Stimulated activated CD8-positive, alpha-beta memory T cell treated with anti-CD3 and anti-CD28 coated beads, Interleukin-7, amount 100 ng/mL, for 1 hour (primary cell): ENCODE measurements at regions not wholly inside any gene's neighbourhood (a gene's known extent, or its start where the extent isn't known, plus 50 kb on each side); places are given as distances from the start of the nearest gene placed in this dataset.

Experiments used
- DNase-seq, 2 donors: peaks; one replicate each; pipeline ENCODE4 v3.0.0-alpha.2; 2020; ENCODE audit warnings: low read depth in 2 of 2

DNA sequence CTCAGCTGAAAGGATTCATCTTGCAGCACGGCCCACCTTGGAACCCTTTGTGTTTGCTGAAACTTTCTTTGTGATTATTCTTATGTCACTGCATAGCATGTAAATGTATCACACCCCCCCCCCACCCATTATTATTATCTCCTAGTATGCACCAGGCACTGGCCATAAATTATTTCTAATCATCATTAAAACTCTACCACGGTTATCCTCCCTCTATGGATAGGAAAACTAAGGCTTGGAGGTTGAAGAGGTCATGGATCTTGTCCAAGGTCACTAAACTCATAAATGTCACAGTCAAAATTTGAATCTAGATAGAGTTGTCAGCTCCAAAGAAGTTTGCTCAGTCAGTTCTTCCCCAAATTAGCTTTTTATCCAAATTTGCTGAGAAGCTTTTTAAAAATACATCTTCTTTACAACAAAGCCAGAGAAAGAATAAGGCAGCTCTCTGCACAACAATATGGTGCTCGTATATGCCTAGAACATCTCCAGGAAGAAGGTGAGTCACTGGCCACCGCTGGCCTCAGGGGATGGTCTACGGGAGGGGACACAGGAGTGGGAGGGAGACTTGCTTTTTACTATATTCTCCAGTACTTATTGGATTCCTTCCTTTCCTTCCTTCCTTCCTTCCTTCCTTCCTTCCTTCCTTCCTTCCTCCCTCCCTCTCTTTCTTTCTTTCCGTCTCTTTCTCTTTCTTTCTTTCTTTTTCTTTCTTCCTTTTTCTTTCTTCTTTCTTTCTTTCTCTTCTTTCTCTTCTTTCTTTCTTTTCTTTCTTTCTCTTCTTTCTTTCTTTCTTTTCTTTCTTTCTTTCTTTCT is 134.5 kb downstream of the VEGFA start:
- no peak for DNase-seq

GRCh38 chr6:43903739-43904290 is 133.8 kb downstream of the VEGFA start:
- DNase-seq: no peak

DNA sequence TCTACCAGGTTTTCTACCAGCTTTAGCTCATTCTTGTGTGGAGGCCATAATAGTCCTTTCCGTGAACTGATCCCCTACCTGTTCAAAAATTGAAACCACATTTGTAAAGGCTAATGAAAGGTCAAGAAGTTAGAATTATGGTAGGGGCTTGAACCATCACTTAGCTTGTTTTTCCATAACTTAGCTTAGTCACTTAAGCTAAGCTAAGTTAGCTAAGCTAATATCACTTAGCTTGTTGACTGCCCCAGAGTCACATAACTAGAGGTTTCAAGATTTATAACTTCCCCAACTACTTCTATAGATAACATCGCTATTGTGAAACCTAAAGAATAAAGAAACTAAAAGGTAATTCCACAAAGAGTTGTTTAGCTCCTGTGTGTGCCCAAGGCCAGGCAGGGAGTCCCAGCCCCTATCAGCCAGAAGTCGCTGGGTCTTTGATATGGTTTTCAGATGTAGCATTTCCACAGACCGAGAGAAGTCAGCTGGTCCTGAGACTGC is 131.8 kb downstream of the VEGFA start:
- DNase-seq: no peak

- DNase-seq: no peak
These were observed 131.1 kb downstream of the VEGFA start for GRCh38 chr6:43900916-43901732.

DNA sequence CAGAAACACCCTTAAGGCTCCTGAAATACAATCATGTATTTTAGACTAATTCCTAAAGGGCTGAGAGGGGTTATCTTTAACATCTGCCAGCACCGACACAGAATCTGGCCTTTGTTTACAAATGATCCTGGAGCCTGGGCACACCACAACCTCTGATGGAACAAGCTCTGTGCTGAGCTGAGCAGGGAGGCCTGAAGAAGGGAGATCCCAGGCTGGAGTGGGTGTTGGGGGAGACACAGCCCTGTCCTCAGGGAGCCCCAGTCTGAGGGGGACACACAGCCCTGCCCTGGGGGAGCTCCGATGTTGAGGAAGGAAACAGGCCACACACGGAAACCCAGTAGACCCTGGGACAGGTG is 130.5 kb downstream of the VEGFA start:
- DNase-seq: no peak

DNA sequence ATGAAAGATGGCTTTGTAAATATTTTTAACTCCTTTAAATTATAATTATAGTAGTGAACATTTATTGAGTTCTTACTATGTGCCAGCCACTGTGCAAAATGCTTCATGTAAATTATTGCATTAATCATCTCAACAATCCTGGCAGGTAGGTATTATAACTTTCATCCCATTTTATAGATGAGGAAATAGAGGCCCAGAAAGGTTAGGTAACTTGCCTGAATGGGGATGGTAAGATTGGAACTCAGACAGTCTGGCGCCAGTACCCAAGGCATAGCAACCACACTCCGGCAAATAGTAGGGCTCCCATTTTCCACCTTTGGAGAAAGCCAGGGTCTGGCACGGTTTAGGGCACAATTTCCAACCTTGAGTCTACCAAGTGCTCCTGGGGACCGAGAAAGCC is 129.8 kb downstream of the VEGFA start:
- DNase-seq: no peak

- DNase-seq: no peak
These were observed 128.5 kb downstream of the VEGFA start for GRCh38 chr6:43898358-43899131.

DNA sequence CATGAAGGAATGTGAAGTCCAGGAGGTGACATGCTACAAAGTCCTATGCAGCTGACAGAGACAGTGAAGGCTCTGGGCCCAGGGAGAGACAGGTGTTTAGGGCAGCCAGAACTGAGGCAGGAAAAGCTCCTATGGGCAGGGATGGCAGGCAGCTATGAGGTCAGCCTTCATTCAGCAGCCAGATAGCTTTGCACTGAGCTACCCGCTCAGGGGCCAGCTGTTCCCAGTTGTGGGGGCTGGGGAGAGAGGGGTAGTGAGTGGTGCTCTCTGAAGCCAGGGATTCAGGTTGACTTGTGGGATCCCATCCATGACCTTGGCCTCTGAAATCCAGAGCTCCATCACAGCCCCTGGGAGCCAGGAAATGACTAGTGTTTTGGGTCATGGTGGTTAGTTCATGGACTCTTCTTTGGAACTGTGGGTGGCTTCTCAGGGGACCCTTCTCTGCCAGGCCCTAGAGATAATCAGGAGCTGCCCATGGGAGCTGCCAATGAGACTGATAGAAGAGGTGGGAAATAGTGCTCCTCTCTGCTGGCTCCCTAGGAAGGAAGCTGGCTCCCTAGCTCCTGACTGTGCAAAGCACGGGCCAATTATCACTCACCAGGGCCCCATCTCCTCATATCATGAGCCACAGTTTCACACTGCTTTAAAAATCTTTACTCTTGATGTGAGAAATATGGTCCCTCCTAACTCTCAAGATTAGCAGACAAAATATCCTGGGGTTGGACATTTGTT is 127.7 kb downstream of the VEGFA start:
- no peak for DNase-seq

DNA sequence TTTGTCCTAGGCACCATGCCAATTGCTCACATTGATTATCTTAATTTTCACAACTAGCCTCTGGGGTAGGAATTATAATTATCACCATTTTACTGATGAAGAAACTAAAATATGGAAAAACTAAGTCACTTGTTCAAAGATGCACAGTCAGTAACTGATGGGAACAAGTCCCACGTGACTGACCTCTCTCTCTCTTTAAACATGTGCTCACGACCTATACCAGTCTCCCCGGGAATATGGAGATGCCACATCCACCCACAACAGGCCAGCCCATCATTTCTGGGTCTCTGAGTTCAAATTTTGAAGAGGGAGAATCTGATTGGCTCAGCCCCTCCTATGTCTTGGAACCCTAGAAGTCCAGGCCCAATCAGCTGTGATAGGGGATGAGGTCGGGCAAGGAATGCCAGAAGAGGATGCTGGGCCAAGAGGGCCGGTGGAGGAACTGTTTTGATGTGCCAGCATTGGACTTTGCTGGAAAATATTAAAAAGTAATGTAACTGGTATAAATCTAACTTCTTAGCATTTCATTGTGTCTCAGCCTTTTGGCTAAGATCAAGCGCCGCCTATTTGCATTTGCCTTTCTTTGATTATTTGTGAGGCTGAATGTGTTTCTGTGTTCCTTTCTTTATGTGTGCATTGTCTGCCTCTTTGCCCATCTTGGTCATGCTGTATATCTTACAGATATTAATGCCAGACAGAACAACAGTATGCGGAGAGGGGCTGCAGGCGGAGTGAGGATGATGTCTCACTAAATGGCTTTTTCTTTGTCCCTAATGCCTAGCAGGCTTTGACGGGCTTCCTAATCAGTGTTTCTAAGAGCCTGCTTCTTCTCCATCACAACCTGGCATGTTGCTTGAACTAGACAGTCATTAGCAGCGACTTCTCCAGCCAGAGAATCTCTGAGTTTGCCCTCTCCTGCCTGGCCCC is 126.6 kb downstream of the VEGFA start:
- no peak for DNase-seq

DNA sequence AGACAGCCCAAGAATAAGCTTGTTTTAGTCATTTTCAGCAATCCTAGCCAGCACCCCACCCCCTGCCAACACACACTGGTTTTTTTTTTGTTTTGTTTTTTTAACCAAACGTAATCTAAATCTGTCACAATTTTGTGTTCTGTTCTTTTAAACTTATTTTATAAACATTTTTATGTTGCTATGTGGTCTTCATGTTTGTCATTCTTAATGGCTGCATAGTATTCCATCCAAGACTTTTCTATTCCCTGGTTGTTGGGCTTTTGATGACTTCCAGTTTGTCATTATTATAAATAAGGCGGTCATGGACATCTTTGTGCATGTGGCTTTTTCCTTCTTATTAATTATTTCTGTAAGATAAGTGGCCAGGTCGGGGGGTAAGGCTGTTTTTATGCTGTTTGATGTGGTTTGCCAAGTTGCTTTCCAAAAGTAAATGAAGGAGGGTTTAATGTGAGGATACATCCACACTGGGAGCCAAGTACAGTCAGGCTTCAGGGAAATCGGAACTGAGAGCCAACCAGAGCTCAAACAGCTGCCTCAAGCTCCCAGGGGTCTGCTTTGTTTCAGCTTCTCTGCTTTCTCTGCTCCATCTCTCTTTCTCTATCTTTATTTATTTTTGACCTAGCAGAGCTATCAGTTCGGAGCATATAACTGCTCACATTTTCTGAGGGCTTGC is 125.8 kb downstream of the VEGFA start:
- no peak for DNase-seq

DNA sequence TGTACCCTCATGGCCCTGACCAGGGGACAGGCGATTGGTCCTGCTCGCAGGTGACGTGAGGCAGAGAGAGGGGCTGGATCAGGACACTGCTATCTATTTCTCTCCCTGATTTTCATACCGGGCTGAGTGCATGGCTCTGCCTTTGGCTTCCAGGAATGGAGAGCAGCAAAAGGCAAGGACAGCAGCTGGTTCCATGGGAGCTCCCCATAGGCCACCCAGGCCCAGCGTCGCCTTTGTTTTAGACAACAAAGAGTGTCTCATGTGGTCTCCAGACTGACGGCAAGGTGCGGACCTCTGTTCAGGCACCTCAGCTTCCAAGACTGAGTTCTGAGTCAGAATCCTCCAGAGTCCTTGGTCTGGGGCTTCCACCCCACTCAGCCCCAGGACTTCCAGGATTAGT is 123.1 kb downstream of the VEGFA start:
- no peak for DNase-seq

- no peak for DNase-seq
These were observed 121.3 kb downstream of the VEGFA start for GRCh38 chr6:43891072-43891870.

- no peak for DNase-seq
These were observed 120.4 kb downstream of the VEGFA start for GRCh38 chr6:43890197-43891062.

DNA sequence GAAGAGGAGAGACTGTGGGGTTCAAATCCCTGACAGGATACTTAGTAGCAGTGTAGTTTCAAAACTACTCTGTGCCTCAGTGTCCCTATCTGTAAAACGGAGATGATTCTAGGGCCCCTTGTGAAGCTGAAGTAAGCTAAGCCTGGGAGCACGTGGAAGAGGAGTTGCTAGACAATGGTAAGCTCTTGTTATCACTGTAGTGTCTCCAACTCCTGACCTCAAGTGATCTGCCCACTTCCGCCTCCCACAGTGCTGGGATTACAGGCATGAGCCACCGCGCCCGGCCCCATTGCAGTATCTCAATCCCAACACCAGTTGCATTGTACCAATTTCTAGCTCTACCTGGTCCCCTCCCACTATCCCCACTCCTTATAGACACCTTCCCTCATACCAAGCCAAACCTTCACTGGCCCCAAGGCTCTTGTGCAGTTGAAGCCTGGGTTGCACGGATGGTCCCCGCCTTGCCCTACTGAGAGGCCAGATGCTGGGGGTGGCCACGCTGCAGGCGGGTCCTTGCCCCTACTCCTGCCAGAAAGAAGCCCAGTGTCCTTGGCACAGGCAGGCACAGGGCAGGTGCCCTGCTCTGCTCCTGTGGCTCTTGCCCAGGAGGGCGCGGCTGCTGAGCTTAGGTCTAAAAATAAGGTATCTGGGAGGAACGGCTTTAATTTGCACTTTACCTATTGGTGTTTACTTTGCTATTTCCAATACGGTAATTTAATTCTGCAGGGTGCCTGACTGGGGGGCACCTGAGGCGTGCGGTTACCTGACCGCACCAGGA is 118.1 kb downstream of the VEGFA start:
- no peak for DNase-seq

GRCh38 chr6:43887340-43887858 is 117.4 kb downstream of the VEGFA start:
- DNase-seq: no peak

- DNase-seq: no peak
These were observed 116.8 kb downstream of the VEGFA start for GRCh38 chr6:43886717-43887339.
